WTC11 (cell line): ENCODE measurements at regions not wholly inside any gene's neighbourhood (a gene's known extent, or its start where the extent isn't known, plus 50 kb on each side); places are given as distances from the start of the nearest gene placed in this dataset.

ENCODE experiments used
- ATF1 ChIP-seq: sonication (generic); formaldehyde crosslinking; IDR thresholded peaks from 2 replicates; pipeline ENCODE4 v1.8.1; 2023; ENCODE audit warnings: mild to moderate bottlenecking, moderate library complexity, missing genetic modification reagents
- CTCF ChIP-seq: fragments of 200-600 bp; IDR thresholded peaks from 2 replicates; pipeline ENCODE4 v1.8.0; 2022; ENCODE audit warnings: antibody characterized with exemption
- NFATC4 ChIP-seq: fragments of 250-450 bp; sonication (Bioruptor Pico); IDR thresholded peaks from 2 replicates; pipeline ENCODE4 v1.9.0; 2021; ENCODE audit warnings: mild to moderate bottlenecking
- RELA ChIP-seq: sonication (generic); formaldehyde crosslinking; IDR thresholded peaks from 2 replicates; pipeline ENCODE4 v1.8.1; 2022; ENCODE audit warnings: missing genetic modification reagents, mild to moderate bottlenecking, borderline replicate concordance
- SP1 ChIP-seq: sonication (generic); formaldehyde crosslinking; conservative IDR thresholded peaks from 2 replicates; pipeline ENCODE4 v1.8.1; 2022; ENCODE audit warnings: missing genetic modification reagents
- TEAD4 ChIP-seq: sonication (generic); formaldehyde crosslinking; IDR thresholded peaks from 2 replicates; pipeline ENCODE4 v1.8.0; 2022; ENCODE audit warnings: mild to moderate bottlenecking, missing genetic modification reagents
- ZBTB21 ChIP-seq: sonication (generic); formaldehyde crosslinking; IDR thresholded peaks from 2 replicates; pipeline ENCODE4 v1.8.1; 2023; ENCODE audit warnings: mild to moderate bottlenecking, missing genetic modification reagents, borderline replicate concordance

GRCh38 chr10:53233749-53234148, 461.2 kb upstream of the MBL2 start:
- TF ChIP-seq CTCF (no peak), RELA (CRISPR knock-in tag) (no peak), SP1 (CRISPR knock-in tag) (no peak), ATF1 (CRISPR knock-in tag) (no peak), NFATC4 (CRISPR knock-in tag) (no peak), ZBTB21 (CRISPR knock-in tag) (no peak), TEAD4 (no peak)
